ENCODE measurements at regions not wholly inside any gene's neighbourhood (a gene's known extent, or its start where the extent isn't known, plus 50 kb on each side); places are given as distances from the start of the nearest gene placed in this dataset.

DNA sequence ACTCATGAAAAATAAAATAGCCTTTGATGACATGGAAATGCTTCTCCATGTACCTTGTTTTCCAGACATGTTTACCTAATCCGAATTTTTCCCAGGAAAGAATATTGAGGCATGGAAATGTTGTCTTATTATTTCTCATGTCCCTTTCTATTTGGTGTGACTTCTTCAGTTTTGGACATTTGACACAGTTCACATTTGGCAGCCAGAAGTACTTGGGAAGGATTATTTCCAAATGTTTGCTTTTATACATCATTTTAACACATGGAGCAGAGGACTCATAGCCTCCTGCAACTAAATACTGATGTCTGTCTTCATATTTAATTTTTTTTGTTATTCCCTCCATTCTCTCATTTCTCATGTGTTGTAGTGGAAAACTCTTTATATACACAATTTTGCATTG, 94.3 kb downstream of the POSTN start:
- TF ChIP-seq, protein P1, sequence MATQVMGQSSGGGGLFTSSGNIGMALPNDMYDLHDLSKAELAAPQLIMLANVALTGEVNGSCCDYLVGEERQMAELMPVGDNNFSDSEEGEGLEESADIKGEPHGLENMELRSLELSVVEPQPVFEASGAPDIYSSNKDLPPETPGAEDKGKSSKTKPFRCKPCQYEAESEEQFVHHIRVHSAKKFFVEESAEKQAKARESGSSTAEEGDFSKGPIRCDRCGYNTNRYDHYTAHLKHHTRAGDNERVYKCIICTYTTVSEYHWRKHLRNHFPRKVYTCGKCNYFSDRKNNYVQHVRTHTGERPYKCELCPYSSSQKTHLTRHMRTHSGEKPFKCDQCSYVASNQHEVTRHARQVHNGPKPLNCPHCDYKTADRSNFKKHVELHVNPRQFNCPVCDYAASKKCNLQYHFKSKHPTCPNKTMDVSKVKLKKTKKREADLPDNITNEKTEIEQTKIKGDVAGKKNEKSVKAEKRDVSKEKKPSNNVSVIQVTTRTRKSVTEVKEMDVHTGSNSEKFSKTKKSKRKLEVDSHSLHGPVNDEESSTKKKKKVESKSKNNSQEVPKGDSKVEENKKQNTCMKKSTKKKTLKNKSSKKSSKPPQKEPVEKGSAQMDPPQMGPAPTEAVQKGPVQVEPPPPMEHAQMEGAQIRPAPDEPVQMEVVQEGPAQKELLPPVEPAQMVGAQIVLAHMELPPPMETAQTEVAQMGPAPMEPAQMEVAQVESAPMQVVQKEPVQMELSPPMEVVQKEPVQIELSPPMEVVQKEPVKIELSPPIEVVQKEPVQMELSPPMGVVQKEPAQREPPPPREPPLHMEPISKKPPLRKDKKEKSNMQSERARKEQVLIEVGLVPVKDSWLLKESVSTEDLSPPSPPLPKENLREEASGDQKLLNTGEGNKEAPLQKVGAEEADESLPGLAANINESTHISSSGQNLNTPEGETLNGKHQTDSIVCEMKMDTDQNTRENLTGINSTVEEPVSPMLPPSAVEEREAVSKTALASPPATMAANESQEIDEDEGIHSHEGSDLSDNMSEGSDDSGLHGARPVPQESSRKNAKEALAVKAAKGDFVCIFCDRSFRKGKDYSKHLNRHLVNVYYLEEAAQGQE (IDR thresholded peaks at IDR 0.05; ENCODE audit: low read depth), result no peak
- no peak for TF ChIP-seq ZBTB7A (IDR thresholded peaks at IDR 0.05; ENCODE audit: low read depth)
- TF ChIP-seq NFIC (IDR thresholded peaks at IDR 0.05), result no peak
- no peak for TF ChIP-seq EP300 (IDR thresholded peaks at IDR 0.05; ENCODE audit: borderline replicate concordance)
- TF ChIP-seq, protein P2, sequence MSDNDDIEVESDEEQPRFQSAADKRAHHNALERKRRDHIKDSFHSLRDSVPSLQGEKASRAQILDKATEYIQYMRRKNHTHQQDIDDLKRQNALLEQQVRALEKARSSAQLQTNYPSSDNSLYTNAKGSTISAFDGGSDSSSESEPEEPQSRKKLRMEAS (IDR thresholded peaks at IDR 0.05), result no peak

All from Ishikawa (cell line).